ENCODE measurements at regions not wholly inside any gene's neighbourhood (a gene's known extent, or its start where the extent isn't known, plus 50 kb on each side); places are given as distances from the start of the nearest gene placed in this dataset.
A peak's percentile ranks its signal among the peaks of the same experiment; 100 is the strongest.

DNA sequence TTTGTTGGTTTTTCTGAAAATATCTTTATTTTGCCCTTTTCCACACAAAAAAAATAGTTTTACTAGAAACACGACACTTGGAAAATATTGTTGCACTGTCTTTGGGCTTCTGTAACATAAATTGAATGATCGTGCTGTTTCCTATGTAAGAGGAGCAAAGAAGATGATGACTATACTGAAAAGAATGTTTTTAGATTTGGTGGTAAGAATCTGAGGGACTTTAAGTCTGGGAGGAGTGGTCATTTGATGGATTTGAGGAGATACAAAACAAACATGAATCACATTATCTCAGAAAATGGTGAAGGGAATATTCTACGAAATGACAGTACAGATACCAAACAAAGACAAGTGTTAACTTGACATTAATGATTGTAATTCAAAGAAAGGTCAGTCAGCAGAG, 328.8 kb downstream of the ADAM29 start:
- no peak overlapping the region for H3K4me3 ChIP-seq (ENCODE audit: low read depth, low read length)
- TF ChIP-seq, protein P1, sequence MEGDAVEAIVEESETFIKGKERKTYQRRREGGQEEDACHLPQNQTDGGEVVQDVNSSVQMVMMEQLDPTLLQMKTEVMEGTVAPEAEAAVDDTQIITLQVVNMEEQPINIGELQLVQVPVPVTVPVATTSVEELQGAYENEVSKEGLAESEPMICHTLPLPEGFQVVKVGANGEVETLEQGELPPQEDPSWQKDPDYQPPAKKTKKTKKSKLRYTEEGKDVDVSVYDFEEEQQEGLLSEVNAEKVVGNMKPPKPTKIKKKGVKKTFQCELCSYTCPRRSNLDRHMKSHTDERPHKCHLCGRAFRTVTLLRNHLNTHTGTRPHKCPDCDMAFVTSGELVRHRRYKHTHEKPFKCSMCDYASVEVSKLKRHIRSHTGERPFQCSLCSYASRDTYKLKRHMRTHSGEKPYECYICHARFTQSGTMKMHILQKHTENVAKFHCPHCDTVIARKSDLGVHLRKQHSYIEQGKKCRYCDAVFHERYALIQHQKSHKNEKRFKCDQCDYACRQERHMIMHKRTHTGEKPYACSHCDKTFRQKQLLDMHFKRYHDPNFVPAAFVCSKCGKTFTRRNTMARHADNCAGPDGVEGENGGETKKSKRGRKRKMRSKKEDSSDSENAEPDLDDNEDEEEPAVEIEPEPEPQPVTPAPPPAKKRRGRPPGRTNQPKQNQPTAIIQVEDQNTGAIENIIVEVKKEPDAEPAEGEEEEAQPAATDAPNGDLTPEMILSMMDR (IDR thresholded peaks at IDR 0.05; ENCODE audit: low read depth, low read length), result no peak
- peak; percentile 52 for DNase-seq (ENCODE audit: low read depth, low spot score)
- in situ Hi-C loops (cut with HindIII; ENCODE audit: low sequenced_read_pairs), result no loop called here

DNA sequence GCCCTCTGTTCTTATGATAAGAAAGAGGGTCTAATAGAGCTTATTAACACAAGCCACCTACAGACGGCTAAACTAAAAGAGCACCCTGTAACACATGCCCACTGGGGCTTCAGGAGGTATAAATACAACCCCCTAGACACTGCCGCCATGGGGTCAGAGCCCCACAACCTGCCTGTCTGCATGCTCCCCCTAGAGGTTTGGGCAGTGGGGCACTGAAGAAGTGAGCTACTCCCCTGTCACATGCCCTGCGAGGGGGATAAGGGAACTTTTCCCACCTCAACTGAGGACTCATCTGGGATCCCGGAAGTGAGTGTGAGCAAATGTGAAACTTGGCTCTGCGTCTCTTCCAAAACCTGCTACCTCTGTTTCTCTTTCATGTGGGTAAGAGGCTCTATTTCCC, 334.5 kb downstream of the ADAM29 start:
- TF ChIP-seq, protein P1 (IDR thresholded peaks at IDR 0.05; ENCODE audit: low read depth, low read length), result no peak
- no peak overlapping the region for H3K4me3 ChIP-seq (ENCODE audit: low read depth, low read length)
- in situ Hi-C loops (cut with HindIII; ENCODE audit: low sequenced_read_pairs), result no loop called here
- DNase-seq (ENCODE audit: low read depth, low spot score), result no peak

DNA sequence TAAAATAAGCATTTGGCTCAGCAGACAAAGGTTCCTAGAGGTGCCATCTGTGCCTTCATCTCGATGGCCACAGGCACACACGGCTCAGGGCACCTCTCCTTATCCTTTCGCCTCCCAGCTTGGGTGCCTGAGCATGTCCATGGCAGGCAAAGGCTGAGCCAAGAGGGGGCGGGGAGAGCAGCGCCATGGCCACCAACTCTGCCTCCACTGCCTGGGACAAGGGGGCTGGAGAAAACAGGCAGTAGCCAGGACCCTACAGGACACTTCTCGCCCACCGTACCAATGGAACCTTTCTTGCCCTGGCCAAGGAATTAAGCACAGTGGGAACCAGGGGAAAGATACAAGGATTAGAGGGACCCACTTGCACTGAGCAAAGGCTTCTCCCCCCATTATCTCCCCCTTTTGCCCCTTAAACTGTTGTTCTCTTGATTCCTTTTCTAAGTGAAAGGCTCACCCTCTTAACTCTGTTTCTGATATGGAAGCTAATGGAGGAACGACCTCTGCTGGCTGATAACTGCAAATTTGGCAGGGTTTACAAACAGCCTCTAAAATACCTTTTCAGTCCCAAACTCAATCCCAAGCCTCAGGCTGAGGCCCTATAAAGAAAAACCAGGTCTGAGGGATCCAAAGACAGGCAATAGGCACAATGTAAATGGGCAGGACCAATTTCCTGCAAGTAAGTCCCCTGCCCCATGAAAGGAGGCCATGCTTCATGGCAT, 335.2 kb downstream of the ADAM29 start:
- TF ChIP-seq, protein P1 (IDR thresholded peaks at IDR 0.05; ENCODE audit: low read depth, low read length), result peak; percentile 32
- no peak for DNase-seq (ENCODE audit: low read depth, low spot score)
- in situ Hi-C loops (cut with HindIII; ENCODE audit: low sequenced_read_pairs), result no loop called here
- H3K4me3 ChIP-seq (ENCODE audit: low read depth, low read length), result no peak overlapping the region

DNA sequence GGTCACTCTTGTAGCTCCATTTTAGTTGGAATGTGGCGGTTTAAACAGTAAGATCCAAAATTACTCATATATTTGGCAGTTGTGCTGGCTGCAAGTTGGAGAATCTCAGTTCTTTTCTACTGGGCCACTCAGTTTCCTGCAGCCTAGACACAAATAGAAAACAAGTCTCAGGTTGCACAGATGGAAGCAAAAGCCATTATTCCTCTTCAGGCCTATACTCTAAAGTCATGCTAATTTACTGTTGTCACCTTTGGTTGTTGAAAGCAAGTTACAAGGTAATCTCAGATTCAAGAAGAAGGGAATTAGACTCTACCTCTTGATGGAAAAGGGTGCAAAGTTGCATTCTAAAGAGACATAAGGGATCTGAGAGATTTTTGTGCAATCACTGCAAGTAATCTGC, 345.4 kb downstream of the ADAM29 start:
- DNase-seq (ENCODE audit: low read depth, low spot score), result peak; percentile 6
- TF ChIP-seq, protein P1 (IDR thresholded peaks at IDR 0.05; ENCODE audit: low read depth, low read length), result no peak
- in situ Hi-C loops (cut with HindIII; ENCODE audit: low sequenced_read_pairs), result no loop called here
- H3K4me3 ChIP-seq (ENCODE audit: low read depth, low read length), result no peak overlapping the region

DNA sequence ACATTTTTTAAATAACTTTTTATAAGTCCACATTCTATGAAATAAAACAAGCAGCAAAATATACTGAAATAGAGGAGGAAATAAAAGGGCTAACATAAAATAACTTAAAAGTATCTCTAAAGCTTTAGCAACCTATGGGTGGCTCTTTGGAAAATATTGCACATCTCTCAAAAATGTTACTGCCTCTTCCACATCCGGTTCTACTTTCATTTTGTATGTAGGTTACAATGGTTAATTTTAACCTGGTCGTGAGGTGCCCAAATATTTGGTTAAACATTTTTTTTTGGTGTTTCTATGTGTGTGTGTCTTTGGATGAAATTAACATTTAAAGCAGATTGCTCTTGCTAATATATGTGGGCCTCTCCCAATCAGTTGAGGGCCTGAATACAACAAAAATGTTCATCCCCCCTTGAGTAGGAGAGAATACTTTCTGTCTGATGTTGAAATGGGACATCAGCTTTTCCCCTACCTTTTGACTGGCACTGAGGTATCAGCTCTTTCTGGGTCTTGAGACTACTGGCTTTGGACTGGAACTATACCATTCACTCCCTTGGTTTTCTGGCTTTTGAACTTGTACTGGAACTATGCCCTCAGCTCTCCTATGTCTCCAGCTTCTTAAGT, 353.0 kb downstream of the ADAM29 start:
- in situ Hi-C loops (cut with HindIII; ENCODE audit: low sequenced_read_pairs), result no loop called here
- TF ChIP-seq, protein P1 (IDR thresholded peaks at IDR 0.05; ENCODE audit: low read depth, low read length), result no peak
- DNase-seq (ENCODE audit: low read depth, low spot score), result no peak
- no peak overlapping the region for H3K4me3 ChIP-seq (ENCODE audit: low read depth, low read length)

DNA sequence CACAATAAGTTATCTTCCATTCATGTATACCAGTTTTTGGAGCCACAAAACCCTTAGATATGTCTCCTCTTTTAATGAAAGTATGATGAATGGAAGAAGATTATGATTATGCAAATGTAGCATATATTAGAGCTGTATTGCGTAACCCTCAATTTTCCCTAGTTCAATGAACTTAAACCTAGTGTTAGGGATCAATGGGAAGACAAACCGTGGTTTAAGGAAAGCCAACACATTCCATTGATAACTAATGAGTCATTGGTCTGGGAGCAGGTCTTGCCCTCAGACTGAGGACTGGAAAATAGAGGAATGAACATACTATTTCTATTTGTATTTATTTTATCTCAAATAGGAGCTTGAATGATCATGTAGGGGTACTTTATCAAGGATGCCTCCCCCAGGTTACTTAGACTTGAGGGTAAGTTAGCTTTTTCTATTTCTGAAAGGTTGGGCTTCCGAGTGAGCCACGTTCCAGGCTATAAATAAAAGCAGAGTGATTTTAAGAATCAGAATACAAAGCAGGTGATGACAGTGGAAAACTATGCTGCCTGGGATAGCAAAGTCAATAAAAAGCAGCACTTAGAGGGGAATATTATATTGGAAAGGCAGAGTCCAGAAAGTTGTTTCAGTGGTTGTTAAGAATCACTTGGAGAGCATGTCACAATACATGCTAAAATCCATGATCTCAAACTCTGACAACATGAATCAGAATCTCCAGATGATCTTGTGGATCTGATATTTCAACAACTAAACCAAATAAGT, 356.0 kb downstream of the ADAM29 start:
- no peak overlapping the region for H3K4me3 ChIP-seq (ENCODE audit: low read depth, low read length)
- DNase-seq (ENCODE audit: low read depth, low spot score), result peak; percentile 45
- in situ Hi-C loops (cut with HindIII; ENCODE audit: low sequenced_read_pairs), result no loop called here
- TF ChIP-seq, protein P1 (IDR thresholded peaks at IDR 0.05; ENCODE audit: low read depth, low read length), result no peak
